ENCODE measurements at regions not wholly inside any gene's neighbourhood (a gene's known extent, or its start where the extent isn't known, plus 50 kb on each side); places are given as distances from the start of the nearest gene placed in this dataset.
"Not testable (repeated sequence)": the region's sequence is repeated elsewhere in the genome, so short reads cannot be mapped to it uniquely, and the experiment has no call there.

DNA sequence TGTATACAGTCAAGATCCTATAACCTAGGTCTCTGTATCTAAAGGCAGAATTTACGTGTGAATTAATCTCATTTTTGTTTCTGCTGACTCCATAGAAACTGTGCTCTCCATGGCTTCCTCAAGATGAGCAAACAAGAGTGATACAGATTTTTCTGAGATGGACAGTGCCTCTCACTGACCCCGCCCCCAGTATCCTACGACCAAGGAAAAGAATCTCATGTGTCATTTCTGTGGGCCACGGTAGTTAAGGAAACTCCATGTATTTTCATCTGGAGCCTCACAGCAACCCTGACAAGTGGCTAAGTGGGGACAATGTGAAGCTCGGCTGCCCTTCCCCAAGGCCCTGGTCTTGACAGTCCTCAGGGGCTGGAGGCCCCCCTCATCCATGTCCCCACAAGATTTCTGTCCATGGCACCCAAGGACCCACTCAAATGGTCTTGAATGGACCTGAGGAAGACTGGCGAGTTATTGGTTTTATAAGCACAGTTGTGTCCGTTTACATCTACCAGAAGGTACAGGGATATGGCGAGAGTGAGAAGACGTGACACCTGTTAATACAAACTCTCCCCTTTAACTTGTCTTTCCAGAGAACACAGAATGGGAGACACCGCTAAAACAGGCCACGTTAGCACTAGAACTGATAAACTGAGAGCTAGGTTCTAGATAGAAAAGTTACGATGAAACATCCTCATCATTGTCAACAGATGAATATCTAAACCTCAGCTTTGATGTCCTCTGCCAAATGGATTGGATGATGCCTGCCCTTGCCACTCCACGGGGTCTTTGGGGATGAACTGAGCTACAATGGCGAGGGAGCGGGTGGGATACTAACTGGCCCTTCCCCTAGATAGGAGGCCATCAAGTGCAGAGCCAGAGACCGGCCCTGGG lies 108.4 kb upstream of the EGLN3 start:
- DNase-seq: no peak

DNA sequence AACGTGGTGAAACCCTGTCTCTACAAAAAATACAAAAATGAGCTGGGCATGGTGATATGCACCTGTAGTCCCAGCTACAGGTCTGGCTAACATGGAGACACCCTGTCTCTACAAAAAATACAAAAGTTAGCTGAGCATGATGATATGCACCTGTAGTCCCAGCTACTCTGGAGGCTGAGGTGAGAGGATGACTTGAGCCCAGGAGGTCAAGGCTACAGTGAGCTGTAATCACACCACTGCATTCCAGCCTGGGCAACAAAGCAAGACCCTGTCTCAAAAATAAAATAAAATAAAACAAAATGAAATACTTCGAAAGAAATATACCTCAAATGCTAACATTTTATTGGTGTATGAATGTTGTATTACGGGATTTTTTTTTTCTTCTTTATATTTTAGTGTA lies 107.6 kb upstream of the EGLN3 start:
- DNase-seq: no peak

DNA sequence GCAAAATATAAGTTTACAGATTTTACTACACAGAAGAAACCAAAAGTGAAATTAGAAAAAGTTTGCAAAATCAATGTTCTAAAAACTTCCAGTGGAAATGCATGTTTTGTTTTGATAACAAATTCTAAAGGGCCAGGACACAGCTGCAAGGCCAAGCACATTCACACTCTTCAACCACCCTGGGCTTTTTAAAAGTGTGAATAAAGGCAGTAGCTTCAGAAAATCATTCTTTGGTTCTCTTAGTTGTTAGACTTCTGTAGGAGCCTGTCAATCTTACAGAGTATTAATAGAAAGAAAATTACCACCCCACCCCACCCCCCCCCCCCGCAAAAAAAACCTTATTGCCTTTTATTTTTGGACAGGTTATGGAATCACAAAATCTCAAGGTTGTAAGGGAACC lies 105.2 kb upstream of the EGLN3 start:
- DNase-seq: no peak

DNA sequence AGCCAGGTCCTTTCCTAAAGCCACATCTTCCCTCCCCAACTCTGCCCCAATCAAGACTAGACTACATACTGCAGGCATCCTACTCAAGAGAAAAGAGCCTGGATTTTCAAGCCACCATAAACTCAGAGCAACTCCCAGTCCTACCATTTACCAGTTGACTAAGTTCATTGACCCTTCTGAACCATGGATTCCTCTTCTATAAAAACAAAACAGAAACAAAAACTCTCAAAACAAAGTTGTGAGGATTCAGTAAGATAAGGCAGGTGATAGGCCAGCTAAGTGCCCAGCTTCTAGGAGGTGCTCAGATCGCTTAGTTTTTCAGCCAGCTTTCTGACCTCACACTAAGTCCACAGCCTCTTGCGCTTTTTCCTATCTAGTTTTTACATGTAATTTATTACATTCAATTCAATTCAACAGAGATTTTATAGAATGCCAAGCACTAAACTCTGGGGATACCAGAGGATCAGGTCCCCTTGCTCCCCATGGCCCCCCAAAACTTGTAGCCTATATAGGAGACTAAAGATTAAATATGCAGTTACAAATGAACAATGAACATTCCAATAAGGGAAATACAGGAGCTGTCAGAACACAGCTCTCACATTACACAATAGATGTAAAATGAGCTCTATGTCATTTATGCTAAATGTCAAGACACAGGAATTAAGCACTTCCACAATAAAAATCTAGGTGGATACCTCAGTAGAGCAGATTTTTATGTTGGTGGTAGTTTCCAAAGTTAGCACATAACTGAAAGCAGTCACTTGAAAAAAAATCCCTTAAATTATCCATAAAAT lies 104.5 kb upstream of the EGLN3 start:
- DNase-seq: no peak

DNA sequence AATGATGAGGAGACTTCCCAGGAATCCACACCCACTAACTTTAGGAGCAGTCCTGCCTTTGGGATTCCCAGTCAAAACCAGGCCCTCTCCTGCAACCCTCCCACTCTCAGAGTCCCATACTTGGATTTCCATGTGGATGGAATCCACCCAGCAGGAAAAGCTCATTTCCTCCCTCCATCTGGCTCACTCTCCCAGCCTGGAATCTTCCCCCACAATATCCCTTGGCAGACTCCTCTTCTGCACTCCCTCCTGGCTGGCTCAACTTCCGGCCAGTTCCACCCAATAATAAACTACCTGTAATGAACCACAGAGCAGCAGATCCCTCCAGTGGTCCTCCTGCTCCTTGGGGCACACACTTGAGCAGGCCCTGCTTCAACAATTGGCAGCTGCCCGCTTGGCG lies 102.8 kb upstream of the EGLN3 start:
- DNase-seq: no peak

DNA sequence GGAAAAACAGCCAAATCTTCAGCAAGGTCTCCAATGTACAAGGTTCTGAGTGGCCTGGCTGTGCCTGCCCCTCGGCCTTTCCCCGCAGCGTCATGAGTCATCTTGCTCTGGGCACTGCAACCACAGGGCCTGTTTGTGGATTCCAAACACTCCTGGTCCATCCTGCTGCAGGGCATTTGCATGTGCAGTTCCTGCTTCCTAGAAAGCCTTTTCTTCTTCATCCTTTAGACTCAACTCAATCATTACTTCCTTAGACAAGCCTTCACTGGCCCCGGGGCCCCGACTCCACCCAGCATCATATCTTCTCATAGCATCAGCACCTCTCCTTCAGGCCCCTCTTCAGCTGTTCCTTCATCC lies 101.8 kb upstream of the EGLN3 start:
- DNase-seq: no peak

DNA sequence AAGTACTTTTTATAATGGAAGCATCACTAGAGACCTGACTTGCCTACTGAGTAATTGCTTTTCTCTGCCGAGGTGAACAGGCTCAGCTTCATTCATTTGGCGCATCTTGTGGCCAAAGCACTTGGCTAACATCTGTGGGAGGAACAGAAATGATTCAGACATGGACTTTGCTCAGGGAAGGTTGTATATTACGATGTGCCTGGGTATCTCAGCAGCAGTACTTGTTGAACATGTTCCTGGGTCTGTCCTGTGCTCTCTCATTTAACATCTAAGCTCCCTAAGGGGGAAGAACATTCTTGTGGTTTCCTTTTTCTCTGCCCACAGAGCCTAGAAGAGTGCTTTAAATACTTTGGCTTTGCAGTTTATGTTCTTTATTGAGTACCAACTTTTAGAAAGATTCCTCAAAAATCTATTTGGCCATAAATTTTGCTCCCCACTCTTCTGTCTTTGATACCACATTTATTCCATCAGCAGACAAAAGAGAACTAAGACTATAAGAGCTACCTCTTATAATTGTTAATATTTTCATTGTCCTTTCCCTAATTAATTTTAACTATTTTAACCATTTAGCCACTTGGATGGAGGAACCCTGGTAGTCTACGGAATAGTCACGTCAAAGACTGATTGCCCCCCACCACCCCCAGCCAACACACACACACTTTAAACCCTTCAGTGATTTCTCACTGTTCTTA lies 101.2 kb upstream of the EGLN3 start:
- no peak for DNase-seq

DNA sequence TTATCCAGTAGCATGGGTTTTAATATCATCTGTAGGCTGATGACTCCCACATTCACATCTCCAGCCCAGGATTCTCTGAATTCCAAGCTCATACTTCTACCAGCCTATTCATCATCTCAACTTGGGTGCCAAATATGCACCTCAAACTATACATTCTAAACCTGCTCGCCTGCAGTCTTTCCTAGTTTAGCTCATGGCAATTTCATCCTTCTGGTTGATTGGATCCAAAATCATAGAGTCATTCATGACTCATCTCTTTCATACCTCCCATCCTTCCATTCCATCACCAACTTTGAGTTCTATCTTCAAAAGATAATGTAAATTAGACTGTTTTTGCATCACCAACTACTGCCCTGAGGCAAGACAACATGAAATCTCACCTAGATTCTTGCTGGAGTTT lies 99.7 kb upstream of the EGLN3 start:
- no peak for DNase-seq

DNA sequence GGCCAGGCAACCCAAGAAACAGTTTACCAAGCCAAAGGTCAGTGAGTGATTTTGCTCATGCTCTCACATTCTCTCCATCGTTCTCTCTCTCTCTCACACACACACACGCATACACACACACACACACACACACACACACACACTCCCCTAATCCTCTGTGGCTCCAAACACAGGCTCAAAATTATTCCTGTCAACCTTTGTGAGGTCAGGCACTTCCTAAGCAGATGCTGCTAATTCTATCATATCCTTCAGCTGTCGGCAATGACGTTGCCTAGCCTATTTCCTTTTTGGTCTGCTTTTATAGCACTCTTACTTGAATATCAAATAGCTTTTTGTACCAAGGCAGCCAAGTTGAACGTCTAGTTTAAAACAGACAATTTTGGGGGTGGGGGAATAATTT lies 98.9 kb upstream of the EGLN3 start:
- DNase-seq: no peak

DNA sequence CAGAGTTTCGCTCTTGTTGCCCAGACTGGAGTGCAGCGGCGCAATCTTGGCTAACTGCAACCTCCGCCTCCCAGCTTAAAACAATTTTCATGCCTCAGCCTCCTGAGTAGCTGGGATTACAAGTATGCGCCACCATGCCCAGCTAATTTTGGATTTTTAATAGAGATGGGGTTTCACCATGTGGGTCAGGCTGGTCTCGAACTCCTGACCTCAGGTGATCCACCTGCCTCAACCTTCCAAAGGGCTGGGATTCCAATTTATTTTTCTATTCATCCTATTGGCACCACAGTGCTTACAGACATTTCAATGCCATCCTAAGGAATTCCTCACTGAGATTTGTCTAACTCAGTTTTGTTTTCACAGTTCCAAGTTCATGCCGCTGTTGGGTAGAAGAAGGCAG lies 98.3 kb upstream of the EGLN3 start:
- not testable (repeated sequence) for DNase-seq

DNA sequence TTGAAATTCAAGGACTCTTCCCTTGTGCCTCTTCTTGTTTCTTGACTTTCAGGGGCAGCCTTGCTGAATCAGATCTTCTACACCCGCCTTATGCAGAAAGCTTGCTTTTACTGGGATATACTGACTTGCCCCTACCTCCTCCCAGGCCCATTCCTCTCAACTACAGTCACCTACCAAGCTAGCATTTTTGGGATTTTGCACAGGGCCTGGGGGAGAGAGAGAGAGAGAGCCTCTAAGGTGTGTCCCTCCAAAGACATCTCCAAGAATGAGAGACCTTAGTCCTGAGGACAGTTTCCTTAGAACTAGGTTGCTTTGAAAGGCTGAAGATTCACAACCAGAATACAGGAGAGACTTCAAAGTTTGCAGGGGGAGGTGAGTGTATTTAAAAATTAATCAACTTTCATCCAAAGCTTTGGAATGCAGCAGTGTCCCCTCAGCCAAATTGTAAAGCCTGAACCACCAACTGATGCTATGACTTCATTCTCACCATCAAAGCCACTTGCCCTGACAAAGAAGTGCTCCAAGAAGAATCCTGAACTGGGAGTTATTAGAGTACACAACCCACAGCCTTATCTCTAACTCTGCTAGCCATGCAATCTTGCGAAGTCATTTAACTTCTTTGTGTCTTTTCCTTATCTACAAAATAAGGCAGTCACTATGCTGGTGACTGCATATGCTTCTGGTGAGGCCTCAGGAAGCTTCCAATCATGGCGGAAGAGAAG lies 96.1 kb upstream of the EGLN3 start:
- DNase-seq: no peak

DNA sequence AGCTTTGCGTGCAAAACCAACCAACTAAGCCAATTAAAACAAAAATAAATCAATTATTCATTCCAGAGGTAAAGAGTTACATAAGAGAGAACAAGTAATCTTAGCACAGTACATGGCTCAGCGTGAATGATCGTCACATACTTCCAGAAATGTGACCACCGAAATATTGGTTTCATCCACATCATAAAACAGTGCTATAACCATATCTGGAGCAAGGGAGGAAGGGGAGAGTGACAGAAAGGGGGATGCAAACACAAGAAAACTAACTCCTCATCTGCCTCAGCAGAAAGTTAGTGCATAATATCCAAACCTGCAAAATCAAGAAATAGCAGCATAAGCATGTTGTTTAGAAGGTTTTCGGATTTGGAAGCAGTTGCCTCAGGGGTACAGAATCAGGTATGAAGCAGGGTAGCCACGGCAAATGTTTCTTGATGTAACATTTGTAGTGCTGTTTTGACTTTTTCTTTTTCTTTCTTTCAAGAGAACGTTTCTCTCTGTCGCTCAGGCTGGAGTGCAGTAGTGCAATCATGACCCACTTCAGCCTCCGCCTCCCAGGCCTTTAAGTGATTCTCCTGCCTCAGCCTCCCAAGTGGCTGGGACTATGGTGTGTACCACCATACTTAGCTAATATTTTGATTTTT lies 93.9 kb upstream of the EGLN3 start:
- DNase-seq: no peak

DNA sequence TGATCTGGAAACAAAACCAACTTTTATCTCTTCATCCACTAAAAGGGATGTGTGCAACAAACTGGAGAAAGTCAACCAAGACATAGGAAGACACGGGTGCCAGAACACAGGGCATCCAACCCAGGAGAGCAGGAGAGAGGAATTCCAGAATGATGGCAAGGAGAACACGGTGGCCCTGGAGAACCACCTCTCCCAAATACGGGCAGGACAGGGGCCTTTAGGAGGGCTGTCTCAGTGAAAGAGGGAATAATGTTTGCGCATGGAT lies 93.4 kb upstream of the EGLN3 start:
- DNase-seq: no peak

DNA sequence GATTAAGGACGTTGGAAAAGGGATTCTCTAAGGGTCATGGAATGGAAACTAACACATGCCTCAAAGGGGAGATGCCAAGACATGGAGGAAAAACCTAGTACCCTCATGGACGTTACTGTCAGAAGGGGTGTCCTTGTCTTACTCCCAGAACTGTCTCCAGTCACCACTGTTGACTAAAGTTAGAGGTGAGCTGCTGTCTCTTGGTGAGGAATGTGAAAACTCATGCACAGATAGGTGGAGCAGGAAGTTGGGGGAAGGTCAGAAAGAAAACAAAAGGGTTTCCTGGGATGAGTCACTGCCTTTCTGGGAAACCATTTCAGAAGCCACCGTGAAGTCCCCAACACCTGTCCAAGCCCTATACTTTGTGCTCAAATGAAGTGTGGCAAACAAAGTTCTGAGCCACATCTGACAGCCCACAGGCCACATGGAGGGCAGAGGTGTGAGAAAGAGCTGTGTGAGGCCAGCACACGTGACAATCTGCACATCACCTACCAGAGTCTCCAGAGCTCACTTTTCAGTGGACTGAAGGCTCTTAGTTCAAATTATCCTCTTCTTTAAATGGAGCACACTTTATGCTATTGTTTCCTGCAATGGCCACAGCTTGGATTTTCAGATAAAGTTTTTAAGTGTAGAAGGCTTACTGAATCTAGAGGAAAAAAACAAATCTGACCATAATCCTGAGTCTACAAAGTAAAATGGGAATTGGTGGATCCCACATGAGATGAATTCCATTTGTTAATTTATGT lies 92.9 kb upstream of the EGLN3 start:
- peak; percentile 82 for DNase-seq

DNA sequence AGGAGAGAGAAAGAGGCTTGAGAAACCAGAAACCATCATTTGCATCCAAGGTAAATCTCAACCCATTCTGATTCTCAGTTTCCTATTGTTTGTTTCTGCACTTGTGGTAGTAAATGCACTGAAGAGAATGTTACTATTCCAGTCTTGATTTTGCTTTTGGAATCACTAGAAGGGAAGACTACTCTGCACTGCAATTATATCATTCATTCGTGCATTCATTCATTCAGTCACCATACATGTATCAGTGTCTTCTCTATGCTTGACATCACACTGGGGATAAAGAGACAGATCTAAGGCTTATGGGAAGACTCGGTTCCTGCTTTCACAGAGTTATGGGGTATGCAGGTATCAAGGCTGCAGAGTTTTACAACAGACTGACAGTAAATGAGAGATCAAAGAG lies 90.3 kb upstream of the EGLN3 start:
- no peak for DNase-seq

DNA sequence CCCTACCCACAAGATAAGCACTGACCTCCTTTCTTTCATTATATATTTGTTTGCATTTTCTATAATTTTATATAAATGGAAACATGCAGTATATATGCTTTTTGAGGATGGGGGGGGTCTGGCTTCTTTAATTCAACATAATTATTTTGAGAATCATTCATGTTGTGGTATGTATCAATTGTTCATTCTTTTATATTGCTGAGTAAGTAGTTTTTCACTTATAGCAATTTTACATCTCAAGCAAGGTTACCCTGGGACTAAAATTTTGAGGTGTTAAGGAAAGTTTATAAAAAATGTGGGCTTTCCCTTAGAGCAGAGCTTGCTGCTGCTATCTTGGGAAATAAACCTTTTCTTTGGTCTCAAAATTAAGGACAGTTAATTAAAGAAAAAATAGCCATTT lies 89.9 kb upstream of the EGLN3 start:
- DNase-seq: no peak

DNA sequence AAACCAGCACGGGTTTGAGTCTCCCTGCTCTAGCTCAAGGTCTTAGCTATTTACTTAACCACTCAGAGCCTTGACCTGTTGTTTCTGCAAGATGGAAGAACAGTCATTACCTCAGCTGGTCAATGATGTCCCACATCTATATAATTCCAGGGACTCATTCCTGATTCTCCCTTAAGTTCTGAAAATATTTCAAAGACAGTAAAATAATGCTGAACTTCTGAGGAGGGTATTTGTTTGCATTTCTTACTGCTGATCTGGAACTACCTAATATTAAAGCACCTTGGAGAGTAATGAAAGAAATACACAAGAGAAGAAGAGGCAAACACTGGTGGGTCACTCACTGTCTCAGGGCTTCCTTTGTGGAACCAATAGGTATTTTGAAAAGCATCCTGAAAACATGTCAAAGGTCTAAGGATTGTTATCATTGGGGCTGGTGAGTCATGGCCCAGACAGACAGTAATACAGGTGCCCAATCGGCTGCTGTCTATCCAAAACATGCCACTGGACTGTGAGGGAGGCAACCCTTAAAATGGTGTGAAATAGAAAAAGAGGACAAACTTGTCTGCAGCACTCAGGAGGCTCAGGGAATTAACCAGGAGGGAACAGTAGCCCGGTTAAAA lies 88.7 kb upstream of the EGLN3 start:
- DNase-seq: no peak

DNA sequence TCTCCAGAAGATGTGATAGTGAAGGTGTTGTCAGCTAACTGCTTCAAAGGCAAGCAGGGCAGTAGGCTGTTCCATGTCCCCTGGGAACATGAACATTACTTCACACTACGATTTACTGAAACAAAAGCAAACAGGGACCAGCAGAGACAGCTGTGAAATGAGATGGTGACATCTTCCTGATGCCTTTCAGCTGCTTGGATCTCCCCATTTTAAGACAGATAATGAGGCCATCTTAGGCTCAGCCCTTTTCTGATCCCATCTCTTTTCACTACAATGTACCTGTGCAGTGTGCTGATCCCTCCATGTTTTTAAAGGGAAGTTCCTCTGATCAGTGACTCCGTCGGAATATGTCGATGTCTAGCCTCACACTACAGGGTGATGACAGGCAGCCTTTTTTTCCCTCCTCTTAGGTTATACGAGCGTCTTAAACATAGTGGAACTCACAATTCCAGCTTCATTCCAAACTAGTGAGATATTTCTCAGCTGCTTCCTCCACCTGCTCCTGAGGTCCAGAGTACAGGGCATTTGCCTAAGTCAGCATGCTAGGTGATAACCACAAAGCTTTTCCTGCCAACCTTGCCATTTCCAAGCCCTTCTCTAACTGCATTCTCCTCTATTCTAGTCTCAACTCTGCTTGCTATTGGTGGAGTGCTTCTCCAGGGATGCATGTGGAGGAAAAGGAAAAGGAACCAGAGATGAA lies 87.6 kb upstream of the EGLN3 start:
- DNase-seq: no peak

DNA sequence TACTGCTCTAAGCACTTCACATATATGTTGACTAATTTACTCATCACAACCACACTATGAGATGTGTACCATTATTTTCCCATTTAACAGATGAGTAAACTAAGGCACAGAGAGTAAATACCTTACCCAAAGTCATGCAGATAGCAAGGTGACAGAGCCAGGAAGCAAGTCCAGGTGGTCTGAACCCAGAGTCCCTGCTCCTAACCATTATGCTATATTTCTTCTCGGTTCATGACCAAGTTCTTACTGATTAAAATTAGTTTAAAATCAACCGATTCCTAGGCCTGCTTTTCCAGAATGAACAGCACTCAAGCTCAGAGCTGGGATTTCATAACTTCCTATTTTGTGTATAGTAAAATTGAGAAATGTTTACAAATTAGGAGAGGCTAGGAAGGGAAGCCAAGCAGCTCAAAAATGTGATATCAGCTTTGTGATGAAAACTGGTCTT lies 85.5 kb upstream of the EGLN3 start:
- DNase-seq: no peak

DNA sequence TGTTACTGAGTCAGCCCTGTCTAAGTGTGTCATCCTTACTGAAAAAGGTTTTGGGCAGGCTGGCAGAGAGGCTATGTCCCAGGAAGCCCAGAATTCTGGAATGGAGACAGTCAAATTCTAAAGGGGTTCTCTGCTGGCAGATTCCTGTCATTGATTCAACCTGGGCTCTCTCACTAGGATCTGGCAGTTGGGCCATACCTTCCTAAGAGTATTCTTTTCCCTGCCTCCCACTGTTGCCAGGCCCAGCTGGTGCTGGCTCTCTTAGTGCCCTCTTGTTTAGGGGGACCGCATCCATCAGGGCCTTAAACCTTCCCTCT lies 85.0 kb upstream of the EGLN3 start:
- no peak for DNase-seq

Measured in stimulated activated CD4-positive, alpha-beta T cell treated with anti-CD3 and anti-CD28 coated beads, Interleukin-1b, Interleukin-23, amount 100 ng/mL, for 48 hours (primary cell).